WTC11 (cell line): ENCODE measurements at regions not wholly inside any gene's neighbourhood (a gene's known extent, or its start where the extent isn't known, plus 50 kb on each side); places are given as distances from the start of the nearest gene placed in this dataset.

Source experiments
- ATAC-seq: fragments of 200-7000 bp; cut with Tn5 transposase; 2 replicates; pipeline ENCODE4 v1.10.0; 2021; ENCODE audit warnings: mild to moderate bottlenecking, moderate library complexity
- CTCF ChIA-PET: fragments of 300-600 bp; sonication (Branson Sonifier 250); formaldehyde crosslinking; loops from one replicate; lab custom pipeline; 2021; ENCODE audit warnings: antibody characterized with exemption; lab: Charles Lee
- POLR2A ChIA-PET: fragments of 350-600 bp; sonication (Branson Sonifier 250); formaldehyde crosslinking; loops from one replicate; lab custom pipeline; 2021; ENCODE audit warnings: antibody characterized with exemption; lab: Charles Lee
- DNase-seq: peaks from one replicate; pipeline ENCODE4 v3.0.0; 2021; ENCODE audit warnings: low spot score
- H3K27ac Mint-ChIP-seq: 2 replicates; pipeline ENCODE4 v1.8.0; 2021; ENCODE audit warnings: mixed read lengths
- H3K27me3 Mint-ChIP-seq: 2 replicates; pipeline ENCODE4 v1.8.0; 2021; ENCODE audit warnings: low read depth, mild to moderate bottlenecking, moderate library complexity, mixed read lengths
- H3K36me3 Mint-ChIP-seq: 2 replicates; pipeline ENCODE4 v1.8.0; 2021; ENCODE audit warnings: mixed read lengths
- H3K4me1 Mint-ChIP-seq: 2 replicates; pipeline ENCODE4 v1.8.0; 2022; ENCODE audit warnings: mixed read lengths
- H3K4me3 Mint-ChIP-seq: 2 replicates; pipeline ENCODE4 v1.8.0; 2021; ENCODE audit warnings: mild to moderate bottlenecking, moderate library complexity, mixed read lengths
- H3K9me3 Mint-ChIP-seq: 2 replicates; pipeline ENCODE4 v1.8.0; 2021; ENCODE audit warnings: mixed read lengths
- ATF1 ChIP-seq: sonication (generic); formaldehyde crosslinking; IDR thresholded peaks from 2 replicates; pipeline ENCODE4 v1.8.1; 2023; ENCODE audit warnings: mild to moderate bottlenecking, moderate library complexity, missing genetic modification reagents
- CREM ChIP-seq: sonication (generic); formaldehyde crosslinking; IDR thresholded peaks from 2 replicates; pipeline ENCODE4 v1.8.1; 2022; ENCODE audit warnings: mild to moderate bottlenecking, missing genetic modification reagents, moderate library complexity
- EMX1 ChIP-seq: fragments of 250-450 bp; sonication (Bioruptor Pico); IDR thresholded peaks from 2 replicates; pipeline ENCODE4 v1.8.0; 2021; ENCODE audit warnings: mild to moderate bottlenecking
- ETV6 ChIP-seq: sonication (generic); formaldehyde crosslinking; IDR thresholded peaks from 2 replicates; pipeline ENCODE4 v1.8.1; 2022; ENCODE audit warnings: mild to moderate bottlenecking, missing genetic modification reagents
- GABPB1 ChIP-seq: sonication (generic); formaldehyde crosslinking; IDR thresholded peaks from 2 replicates; pipeline ENCODE4 v1.8.1; 2023; ENCODE audit warnings: mild to moderate bottlenecking, missing genetic modification reagents
- GRHL2 ChIP-seq: fragments of 250-450 bp; sonication (Bioruptor Pico); IDR thresholded peaks from 2 replicates; pipeline ENCODE4 v1.8.0; 2022; ENCODE audit warnings: mild to moderate bottlenecking, moderate library complexity; ENCODE audit not compliant: insufficient replicate concordance, severe bottlenecking
- GTF2I ChIP-seq: fragments of 250-450 bp; sonication (Bioruptor Pico); conservative IDR thresholded peaks from 2 replicates; pipeline ENCODE4 v1.4.0; 2021; ENCODE audit warnings: mild to moderate bottlenecking
- NR2C2 ChIP-seq: sonication (generic); formaldehyde crosslinking; IDR thresholded peaks from 2 replicates; pipeline ENCODE4 v1.8.0; 2022; ENCODE audit warnings: mild to moderate bottlenecking, missing genetic modification reagents
- RORB ChIP-seq: fragments of 250-450 bp; sonication (Bioruptor Pico); IDR thresholded peaks from 2 replicates; pipeline ENCODE4 v1.9.0; 2021; ENCODE audit warnings: mild to moderate bottlenecking
- SOX15 ChIP-seq: fragments of 250-450 bp; sonication (Bioruptor Pico); IDR thresholded peaks from 2 replicates; pipeline ENCODE4 v1.9.0; 2021; ENCODE audit warnings: mild to moderate bottlenecking
- TEAD1 ChIP-seq: sonication (generic); formaldehyde crosslinking; IDR thresholded peaks from 2 replicates; pipeline ENCODE4 v1.8.0; 2022; ENCODE audit warnings: mild to moderate bottlenecking, missing genetic modification reagents
- USF1 ChIP-seq: sonication (generic); formaldehyde crosslinking; IDR thresholded peaks from 2 replicates; pipeline ENCODE4 v1.8.0; 2022; ENCODE audit warnings: mild to moderate bottlenecking, missing genetic modification reagents
- ZBTB21 ChIP-seq: sonication (generic); formaldehyde crosslinking; IDR thresholded peaks from 2 replicates; pipeline ENCODE4 v1.8.1; 2023; ENCODE audit warnings: mild to moderate bottlenecking, missing genetic modification reagents, borderline replicate concordance
- ZNF232 ChIP-seq: sonication (generic); formaldehyde crosslinking; IDR thresholded peaks from 2 replicates; pipeline ENCODE4 v1.8.0; 2022; ENCODE audit warnings: mild to moderate bottlenecking, missing genetic modification reagents
- ZNF512 ChIP-seq: sonication (generic); formaldehyde crosslinking; IDR thresholded peaks from 2 replicates; pipeline ENCODE4 v1.8.1; 2022; ENCODE audit warnings: missing genetic modification reagents, borderline replicate concordance
- TF ChIP-seq, protein P1 (sequence below): sonication (generic); formaldehyde crosslinking; IDR thresholded peaks from 2 replicates; pipeline ENCODE4 v1.8.0; 2023; ENCODE audit warnings: missing genetic modification reagents
- TF ChIP-seq, protein P2 (sequence below): sonication (generic); formaldehyde crosslinking; IDR thresholded peaks from 2 replicates; pipeline ENCODE4 v1.8.1; 2023; ENCODE audit warnings: mild to moderate bottlenecking, missing genetic modification reagents, moderate library complexity
- TF ChIP-seq, protein P3 (sequence below): fragments of 200-600 bp; IDR thresholded peaks from 2 replicates; pipeline ENCODE4 v1.8.0; 2022; ENCODE audit warnings: antibody characterized with exemption
- TF ChIP-seq, protein P4 (sequence below): sonication (generic); formaldehyde crosslinking; IDR thresholded peaks from 2 replicates; pipeline ENCODE4 v1.8.0; 2022; ENCODE audit warnings: mild to moderate bottlenecking, missing genetic modification reagents
- TF ChIP-seq, protein P5 (sequence below): fragments of 250-450 bp; sonication (Bioruptor Pico); IDR thresholded peaks from 2 replicates; pipeline ENCODE4 v1.9.0; 2021; ENCODE audit warnings: mild to moderate bottlenecking

DNA sequence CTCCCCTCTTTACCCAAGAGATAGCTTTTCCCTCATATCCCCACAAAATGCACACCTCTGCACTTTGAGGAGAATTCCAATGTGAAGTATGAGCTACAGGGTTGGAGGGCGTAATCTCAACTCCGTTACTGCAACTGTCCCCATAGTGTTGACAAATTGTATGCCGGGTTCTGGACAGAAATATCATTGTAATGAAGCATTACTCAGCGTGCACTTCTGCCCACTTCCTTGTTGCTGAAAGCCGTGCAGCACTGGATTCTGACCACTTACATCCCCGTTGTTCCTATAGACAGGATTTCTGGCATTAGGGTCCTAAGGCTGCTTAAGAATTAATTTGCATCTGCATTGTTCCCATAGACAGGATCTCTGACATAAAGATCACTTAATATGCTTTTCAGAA, 205.6 kb downstream of the RHOU start:
- Mint-ChIP-seq H3K9me3 (no peaks in the 10 kb centered on the region), H3K4me3 (no peak overlapping the region), H3K27ac (no peak overlapping the region), H3K27me3 (no peaks in the 10 kb centered on the region), H3K4me1 (peaks cover 54% of the 10 kb centered on the region), H3K36me3 (no peaks in the 10 kb centered on the region)
- no peak for TF ChIP-seq ATF1 (CRISPR knock-in tag)
- ATAC-seq (no peak), DNase-seq (no peak)
- CTCF ChIA-PET = no interaction called here
- POLR2A ChIA-PET = no interaction called here

- TF ChIP-seq USF1 (CRISPR knock-in tag) (no peak), CREM (CRISPR knock-in tag) (no peak), NR2C2 (CRISPR knock-in tag) (no peak), TEAD1 (CRISPR knock-in tag) (no peak), GRHL2 (CRISPR knock-in tag) (no peak), SOX15 (CRISPR knock-in tag) (no peak), ZNF232 (no peak), GABPB1 (no peak), ETV6 (CRISPR knock-in tag) (no peak), ZBTB21 (CRISPR knock-in tag) (no peak), GTF2I (CRISPR knock-in tag) (no peak), EMX1 (CRISPR knock-in tag) (no peak)
- TF ChIP-seq, protein P1, sequence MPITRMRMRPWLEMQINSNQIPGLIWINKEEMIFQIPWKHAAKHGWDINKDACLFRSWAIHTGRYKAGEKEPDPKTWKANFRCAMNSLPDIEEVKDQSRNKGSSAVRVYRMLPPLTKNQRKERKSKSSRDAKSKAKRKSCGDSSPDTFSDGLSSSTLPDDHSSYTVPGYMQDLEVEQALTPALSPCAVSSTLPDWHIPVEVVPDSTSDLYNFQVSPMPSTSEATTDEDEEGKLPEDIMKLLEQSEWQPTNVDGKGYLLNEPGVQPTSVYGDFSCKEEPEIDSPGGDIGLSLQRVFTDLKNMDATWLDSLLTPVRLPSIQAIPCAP (CRISPR knock-in tag) = no peak
- TF ChIP-seq, protein P2, sequence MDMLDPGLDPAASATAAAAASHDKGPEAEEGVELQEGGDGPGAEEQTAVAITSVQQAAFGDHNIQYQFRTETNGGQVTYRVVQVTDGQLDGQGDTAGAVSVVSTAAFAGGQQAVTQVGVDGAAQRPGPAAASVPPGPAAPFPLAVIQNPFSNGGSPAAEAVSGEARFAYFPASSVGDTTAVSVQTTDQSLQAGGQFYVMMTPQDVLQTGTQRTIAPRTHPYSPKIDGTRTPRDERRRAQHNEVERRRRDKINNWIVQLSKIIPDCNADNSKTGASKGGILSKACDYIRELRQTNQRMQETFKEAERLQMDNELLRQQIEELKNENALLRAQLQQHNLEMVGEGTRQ (CRISPR knock-in tag) = no peak
- TF ChIP-seq, protein P3, sequence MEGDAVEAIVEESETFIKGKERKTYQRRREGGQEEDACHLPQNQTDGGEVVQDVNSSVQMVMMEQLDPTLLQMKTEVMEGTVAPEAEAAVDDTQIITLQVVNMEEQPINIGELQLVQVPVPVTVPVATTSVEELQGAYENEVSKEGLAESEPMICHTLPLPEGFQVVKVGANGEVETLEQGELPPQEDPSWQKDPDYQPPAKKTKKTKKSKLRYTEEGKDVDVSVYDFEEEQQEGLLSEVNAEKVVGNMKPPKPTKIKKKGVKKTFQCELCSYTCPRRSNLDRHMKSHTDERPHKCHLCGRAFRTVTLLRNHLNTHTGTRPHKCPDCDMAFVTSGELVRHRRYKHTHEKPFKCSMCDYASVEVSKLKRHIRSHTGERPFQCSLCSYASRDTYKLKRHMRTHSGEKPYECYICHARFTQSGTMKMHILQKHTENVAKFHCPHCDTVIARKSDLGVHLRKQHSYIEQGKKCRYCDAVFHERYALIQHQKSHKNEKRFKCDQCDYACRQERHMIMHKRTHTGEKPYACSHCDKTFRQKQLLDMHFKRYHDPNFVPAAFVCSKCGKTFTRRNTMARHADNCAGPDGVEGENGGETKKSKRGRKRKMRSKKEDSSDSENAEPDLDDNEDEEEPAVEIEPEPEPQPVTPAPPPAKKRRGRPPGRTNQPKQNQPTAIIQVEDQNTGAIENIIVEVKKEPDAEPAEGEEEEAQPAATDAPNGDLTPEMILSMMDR = no peak
- TF ChIP-seq, protein P4, sequence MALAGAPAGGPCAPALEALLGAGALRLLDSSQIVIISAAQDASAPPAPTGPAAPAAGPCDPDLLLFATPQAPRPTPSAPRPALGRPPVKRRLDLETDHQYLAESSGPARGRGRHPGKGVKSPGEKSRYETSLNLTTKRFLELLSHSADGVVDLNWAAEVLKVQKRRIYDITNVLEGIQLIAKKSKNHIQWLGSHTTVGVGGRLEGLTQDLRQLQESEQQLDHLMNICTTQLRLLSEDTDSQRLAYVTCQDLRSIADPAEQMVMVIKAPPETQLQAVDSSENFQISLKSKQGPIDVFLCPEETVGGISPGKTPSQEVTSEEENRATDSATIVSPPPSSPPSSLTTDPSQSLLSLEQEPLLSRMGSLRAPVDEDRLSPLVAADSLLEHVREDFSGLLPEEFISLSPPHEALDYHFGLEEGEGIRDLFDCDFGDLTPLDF (CRISPR knock-in tag) = no peak
- TF ChIP-seq, protein P5, sequence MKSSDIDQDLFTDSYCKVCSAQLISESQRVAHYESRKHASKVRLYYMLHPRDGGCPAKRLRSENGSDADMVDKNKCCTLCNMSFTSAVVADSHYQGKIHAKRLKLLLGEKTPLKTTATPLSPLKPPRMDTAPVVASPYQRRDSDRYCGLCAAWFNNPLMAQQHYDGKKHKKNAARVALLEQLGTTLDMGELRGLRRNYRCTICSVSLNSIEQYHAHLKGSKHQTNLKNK = no peak
- H3K27ac Mint-ChIP-seq = no peak overlapping the region
- DNase-seq = no peak
- CTCF ChIA-PET = no interaction called here
- POLR2A ChIA-PET = no interaction called here
- H3K4me3 Mint-ChIP-seq = no peak overlapping the region
- H3K4me1 Mint-ChIP-seq = peaks cover 57% of the 10 kb centered on the region
- no peaks in the 10 kb centered on the region for H3K9me3 Mint-ChIP-seq
- ATAC-seq = no peak
- no peaks in the 10 kb centered on the region for H3K27me3 Mint-ChIP-seq
- H3K36me3 Mint-ChIP-seq = no peaks in the 10 kb centered on the region
These were observed 206.4 kb downstream of the RHOU start for GRCh38 chr1:228941666-228942065.

DNA sequence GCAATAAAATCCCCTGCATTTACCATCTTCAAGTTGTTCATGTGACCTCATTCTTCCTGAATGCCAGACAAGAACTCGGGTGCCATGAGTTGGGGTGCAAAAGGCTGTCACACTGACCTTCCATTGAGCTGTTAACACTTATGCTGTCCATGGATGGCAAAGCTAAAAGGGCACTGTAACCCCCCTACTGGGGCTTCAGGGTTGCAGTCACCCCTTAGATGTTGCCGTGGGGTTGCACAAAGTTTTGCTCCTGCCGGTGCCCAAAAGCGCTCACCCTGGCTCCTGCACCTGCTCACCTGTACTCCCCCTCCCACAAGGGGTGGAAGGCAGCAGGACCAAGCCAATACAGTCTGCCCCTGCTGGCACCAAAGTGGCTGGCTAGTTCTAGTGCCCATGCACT, 208.2 kb downstream of the RHOU start:
- no peaks in the 10 kb centered on the region for H3K9me3 Mint-ChIP-seq
- H3K27me3 Mint-ChIP-seq = no peaks in the 10 kb centered on the region
- H3K4me1 Mint-ChIP-seq = peaks cover 45% of the 10 kb centered on the region
- ChIA-PET POLR2A (no interaction called here), CTCF (no interaction called here)
- no peak overlapping the region for H3K4me3 Mint-ChIP-seq
- no peak overlapping the region for H3K27ac Mint-ChIP-seq
- DNase-seq = no peak
- no peak for TF ChIP-seq RORB (CRISPR knock-in tag)
- TF ChIP-seq ZNF512 = no peak
- no peak for TF ChIP-seq SOX15 (CRISPR knock-in tag)
- H3K36me3 Mint-ChIP-seq = no peaks in the 10 kb centered on the region
- ATAC-seq = no peak
